ENCODE measurements at regions not wholly inside any gene's neighbourhood (a gene's known extent, or its start where the extent isn't known, plus 50 kb on each side); places are given as distances from the start of the nearest gene placed in this dataset.
"Not testable (repeated sequence)": the region's sequence is repeated elsewhere in the genome, so short reads cannot be mapped to it uniquely, and the experiment has no call there.

DNA sequence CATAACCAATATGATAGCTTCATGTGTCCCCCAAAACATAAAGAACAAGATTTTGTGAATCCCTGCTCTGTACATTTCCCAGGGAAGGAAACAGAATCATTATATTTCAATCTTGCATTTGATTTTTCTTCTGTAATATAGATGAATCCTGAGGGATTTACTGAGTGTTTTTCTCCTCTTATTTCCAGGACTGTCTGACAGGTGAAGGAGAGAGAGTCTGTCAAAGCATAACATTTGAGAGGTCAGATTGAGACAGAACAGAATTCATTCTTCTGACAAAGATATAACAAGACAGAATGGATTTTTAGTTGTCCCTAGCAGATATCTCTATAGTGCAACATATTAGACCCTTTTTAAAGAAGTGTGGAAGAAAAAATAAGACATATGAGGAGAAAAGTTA lies 354.5 kb upstream of the IZUMO3 start:
- ChIA-PET CTCF (no interaction called here), POLR2A (ENCODE audit: low non-redundant PET) (no interaction called here)
- no peak for DNase-seq (ENCODE audit: low spot score)
- H3K27ac ChIP-seq = no peak overlapping the region
- TF ChIP-seq, protein P1, sequence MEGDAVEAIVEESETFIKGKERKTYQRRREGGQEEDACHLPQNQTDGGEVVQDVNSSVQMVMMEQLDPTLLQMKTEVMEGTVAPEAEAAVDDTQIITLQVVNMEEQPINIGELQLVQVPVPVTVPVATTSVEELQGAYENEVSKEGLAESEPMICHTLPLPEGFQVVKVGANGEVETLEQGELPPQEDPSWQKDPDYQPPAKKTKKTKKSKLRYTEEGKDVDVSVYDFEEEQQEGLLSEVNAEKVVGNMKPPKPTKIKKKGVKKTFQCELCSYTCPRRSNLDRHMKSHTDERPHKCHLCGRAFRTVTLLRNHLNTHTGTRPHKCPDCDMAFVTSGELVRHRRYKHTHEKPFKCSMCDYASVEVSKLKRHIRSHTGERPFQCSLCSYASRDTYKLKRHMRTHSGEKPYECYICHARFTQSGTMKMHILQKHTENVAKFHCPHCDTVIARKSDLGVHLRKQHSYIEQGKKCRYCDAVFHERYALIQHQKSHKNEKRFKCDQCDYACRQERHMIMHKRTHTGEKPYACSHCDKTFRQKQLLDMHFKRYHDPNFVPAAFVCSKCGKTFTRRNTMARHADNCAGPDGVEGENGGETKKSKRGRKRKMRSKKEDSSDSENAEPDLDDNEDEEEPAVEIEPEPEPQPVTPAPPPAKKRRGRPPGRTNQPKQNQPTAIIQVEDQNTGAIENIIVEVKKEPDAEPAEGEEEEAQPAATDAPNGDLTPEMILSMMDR (conservative IDR thresholded peaks at IDR 0.05; ENCODE audit: low read depth) = no peak

DNA sequence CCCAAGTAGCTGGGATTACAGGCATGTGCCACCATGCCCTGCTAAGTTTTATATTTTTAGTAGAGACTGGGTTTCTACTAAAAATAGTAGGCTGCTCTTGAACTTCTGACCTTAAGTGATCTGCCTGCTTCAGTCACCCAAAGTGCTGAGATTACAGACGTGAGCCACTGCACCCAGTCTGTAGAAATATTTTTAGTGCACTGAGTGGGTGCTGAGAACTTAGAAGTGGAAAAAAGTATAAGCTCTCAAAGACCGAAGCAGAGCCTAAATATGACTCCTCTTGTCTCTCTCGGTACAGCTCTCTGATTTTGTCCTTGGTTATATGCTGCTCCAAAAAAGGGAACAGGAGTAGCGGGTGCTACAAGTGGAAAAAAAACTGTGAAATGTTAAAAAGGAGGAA lies 353.8 kb upstream of the IZUMO3 start:
- CTCF ChIA-PET = no interaction called here
- TF ChIP-seq, protein P1 (conservative IDR thresholded peaks at IDR 0.05; ENCODE audit: low read depth) = no peak
- DNase-seq (ENCODE audit: low spot score) = no peak
- POLR2A ChIA-PET (ENCODE audit: low non-redundant PET) = no interaction called here
- no peak overlapping the region for H3K27ac ChIP-seq

DNA sequence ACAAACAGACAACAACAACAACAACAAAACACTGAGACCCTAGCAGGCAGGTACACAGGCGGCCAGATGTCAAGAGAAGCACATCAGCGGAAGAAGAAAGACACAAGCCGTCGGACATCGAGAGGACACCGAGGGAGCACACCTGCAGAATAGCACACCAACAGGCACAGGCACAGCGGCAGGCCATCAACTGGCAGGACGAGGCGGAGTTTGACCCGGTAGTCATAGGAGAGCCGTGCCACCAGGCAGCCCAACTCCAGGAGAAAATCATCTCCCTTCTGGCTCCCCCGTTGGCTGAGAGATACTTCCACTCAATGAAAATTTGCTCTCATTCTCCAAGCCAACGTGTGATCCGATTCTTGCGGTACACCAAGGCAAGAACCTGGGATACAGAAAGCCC lies 352.1 kb upstream of the IZUMO3 start:
- H3K27ac ChIP-seq = no peak overlapping the region
- ChIA-PET POLR2A (ENCODE audit: low non-redundant PET) (no interaction called here), CTCF (no interaction called here)
- TF ChIP-seq, protein P1 (conservative IDR thresholded peaks at IDR 0.05; ENCODE audit: low read depth) = no peak
- no peak for DNase-seq (ENCODE audit: low spot score)

DNA sequence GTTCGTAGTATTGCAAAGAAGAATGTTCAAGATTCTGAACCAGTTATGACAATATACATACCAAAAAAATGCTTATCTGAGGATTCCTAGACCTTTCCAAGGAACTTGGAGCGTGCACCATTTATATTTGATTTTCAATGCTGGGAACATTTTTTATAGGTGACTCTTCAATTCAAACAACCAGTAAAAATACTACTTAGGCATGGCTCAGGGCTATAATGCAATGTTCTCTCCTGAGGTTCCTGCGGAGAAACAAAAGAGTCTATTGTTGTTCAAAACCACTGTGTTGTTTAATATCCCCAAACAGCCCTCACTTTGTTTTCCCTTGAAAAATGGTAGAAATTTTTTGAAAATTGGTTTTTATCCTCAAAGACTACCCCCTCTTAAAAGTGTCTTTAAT lies 335.7 kb upstream of the IZUMO3 start:
- peak; percentile 5 for DNase-seq (ENCODE audit: low spot score)
- ChIA-PET POLR2A (ENCODE audit: low non-redundant PET) (no interaction called here), CTCF (no interaction called here)
- TF ChIP-seq, protein P1 (conservative IDR thresholded peaks at IDR 0.05; ENCODE audit: low read depth) = no peak
- no peak overlapping the region for H3K27ac ChIP-seq

DNA sequence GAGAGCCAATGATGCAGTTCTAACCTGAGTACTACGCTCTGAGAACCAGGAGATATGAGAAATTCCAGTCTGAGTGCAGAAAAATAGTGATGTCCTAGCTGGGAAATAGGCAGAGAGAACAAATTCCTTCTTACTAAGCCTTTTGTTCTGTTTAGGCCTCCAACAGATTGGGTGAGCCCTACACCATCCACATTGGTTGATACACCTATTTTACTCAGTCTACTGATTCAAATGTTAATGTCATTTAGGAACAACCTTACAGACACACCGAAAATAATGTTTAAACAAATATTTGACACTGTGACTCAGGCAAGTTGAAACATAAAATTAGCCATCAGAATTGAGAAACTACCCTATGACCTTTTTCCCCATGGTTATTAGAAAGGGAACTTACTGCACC lies 333.9 kb upstream of the IZUMO3 start:
- CTCF ChIA-PET = no interaction called here
- no peak for DNase-seq (ENCODE audit: low spot score)
- POLR2A ChIA-PET (ENCODE audit: low non-redundant PET) = no interaction called here
- TF ChIP-seq, protein P1 (conservative IDR thresholded peaks at IDR 0.05; ENCODE audit: low read depth) = no peak
- H3K27ac ChIP-seq = no peak overlapping the region

DNA sequence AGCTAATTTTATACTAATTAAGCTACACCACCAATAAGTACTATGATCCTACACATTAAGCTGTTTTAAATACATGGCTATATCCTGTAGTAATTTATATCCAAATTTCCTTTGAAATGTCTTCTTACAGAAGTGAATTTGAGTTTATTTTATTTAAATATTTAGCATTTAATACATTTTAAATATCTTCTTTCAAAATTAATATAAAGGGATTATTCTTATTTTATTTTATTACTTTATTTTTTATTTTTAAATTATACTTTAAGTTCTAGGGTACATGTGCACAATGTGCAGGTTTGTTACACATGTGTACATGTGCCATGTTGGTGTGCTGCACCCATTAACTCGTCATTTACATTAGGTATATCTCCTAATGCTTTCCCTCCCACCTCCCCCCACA lies 310.9 kb upstream of the IZUMO3 start:
- DNase-seq (ENCODE audit: low spot score); POLR2A ChIA-PET (ENCODE audit: low non-redundant PET); H3K27ac ChIP-seq; CTCF ChIA-PET: not testable (repeated sequence)

DNA sequence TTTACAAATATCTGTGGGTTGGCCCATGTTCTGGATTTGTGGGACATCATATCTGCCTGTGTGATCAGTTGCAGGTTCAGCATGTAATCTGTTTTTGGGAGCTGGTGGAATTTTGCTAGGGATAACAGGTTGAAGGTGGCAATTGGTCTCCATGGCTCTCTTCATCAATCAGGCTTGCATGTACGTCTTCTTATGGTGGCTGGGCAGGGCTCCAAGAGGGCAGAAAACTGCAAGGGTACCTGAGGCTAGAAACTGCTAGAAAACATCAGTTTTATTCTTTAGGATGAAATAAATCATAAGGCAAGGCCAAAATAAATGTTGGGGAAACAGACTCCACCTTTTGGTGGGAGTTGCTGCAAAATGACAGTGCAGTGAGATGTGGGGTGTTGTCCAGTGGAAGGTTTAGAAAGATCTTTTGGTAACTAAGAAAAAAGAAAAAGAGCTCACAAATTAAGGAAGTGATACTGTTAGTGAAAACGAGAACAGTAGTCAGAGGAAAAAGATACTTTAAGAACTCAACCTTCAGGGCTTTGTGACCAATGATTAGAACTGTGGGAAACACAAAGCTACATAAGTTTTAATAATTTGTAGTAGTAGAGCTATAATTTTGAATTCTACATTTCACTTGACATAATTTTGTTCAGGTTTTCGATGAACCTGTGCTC lies 300.7 kb upstream of the IZUMO3 start:
- no peak for DNase-seq (ENCODE audit: low spot score)
- TF ChIP-seq, protein P1 (conservative IDR thresholded peaks at IDR 0.05; ENCODE audit: low read depth) = no peak
- no peak overlapping the region for H3K27ac ChIP-seq
- ChIA-PET CTCF (interaction anchor here (0.6 kb wide), 1 partner anchor 12 kb away, joined by 4 read pairs; no protein-coding TSS in a partner anchor), POLR2A (ENCODE audit: low non-redundant PET) (no interaction called here)

Measured in RWPE1 (cell line).